GM18517 (cell line): ENCODE measurements at regions not wholly inside any gene's neighbourhood (a gene's known extent, or its start where the extent isn't known, plus 50 kb on each side); places are given as distances from the start of the nearest gene placed in this dataset.
A peak's percentile ranks its signal among the peaks of the same experiment; 100 is the strongest.
"Not testable (repeated sequence)": the region's sequence is repeated elsewhere in the genome, so short reads cannot be mapped to it uniquely, and the experiment has no call there.

Source experiments
- ATAC-seq: cut with Tn5 transposase; IDR thresholded peaks from one replicate; pipeline ENCODE4 v1.9.1; 2021; ENCODE audit warnings: mild to moderate bottlenecking, moderate library complexity; ENCODE audit not compliant: unreplicated experiment

DNA sequence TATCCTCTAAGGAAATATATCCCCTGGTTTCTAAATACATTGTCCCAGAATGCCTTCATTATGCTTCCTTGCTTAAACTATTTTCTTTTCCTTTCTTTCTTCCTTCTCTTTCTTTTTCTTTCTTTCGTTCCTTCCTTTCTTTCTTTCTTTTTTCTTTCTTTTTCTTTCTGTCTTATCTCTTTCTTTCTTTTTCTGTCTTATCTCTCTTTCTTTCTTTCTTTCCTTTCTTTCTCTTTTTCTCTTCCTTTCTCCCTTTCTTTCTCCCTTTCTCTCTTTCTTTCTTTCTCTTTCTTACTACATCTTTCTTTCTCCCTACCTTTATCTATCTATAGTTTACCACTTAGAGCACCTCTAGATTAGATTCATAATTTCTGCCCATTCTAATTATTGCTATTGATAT is 552.1 kb downstream of the PYDC2 start:
- no peak for ATAC-seq

DNA sequence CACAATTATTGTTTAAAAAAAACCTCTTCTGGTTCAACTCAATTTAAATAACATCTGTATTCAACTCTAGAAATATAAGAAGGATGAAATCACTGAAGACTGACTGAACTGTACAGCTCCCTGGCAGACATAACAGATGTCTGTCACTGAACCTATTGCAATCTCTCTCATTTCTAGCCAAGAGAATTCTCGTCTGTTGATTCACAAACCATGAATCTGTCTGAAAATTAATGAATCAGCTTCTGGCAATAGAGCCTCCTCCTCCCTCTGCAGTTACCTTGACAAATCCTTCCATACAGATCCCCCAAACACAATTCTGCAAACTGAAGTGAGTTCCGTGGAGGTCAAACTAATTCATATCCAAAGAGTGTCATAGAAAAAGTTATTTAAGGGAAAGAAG is 561.4 kb downstream of the PYDC2 start:
- no peak for ATAC-seq

DNA sequence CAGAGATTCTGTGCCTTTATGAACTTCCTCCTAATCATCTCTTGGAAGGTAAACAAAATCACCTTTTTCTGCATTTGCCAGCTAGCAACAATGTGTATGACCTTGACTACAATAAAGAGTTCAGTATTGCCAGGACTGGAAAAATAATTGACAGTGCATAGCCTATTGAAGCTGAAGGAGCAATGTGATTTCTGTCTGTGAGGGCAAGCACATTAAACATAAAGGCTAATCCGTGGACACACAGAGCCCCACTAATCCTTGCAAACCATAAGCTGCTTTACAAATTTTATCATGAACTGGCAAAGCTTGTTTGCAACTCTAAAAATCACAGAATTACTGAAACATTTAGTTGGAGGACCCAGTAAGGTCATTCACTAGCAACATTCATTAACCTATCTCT is 563.8 kb downstream of the PYDC2 start:
- no peak for ATAC-seq

DNA sequence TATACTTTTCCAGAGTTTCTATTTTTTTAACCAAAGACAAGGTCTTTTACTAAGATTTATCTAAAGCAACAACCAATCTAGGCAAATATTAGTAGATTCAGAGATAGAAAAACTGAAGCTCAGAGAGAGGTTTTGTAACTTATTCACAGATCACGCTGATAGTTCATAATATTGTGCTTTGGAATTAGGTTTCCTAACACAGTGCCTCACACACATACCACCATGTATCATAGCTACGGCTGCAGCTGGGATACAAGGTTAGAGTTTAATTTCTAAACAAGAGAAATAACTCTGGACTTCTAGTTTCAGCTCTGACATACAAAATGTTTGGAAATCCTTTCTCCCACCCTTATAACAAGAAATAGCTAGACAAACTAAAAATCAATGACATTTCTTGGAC is 565.7 kb downstream of the PYDC2 start:
- ATAC-seq, result no peak

DNA sequence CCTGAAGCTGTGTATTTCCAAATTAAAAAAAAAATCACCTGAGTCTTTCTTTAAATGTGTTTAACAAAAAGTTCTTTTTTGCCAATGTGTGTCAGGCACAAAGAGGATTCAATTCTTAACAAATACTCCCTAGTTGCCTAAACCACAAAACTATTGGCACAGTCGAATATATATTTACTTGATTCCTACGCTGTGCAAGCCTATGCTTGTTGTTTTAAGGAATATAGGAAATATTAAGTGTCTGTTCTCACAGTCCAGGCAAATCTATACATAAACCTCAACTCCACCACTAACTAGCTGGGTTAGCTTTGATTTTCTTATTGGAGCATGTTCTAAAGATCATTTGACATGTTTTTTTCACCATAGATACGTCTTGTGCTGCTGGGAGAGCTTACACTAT is 571.0 kb downstream of the PYDC2 start:
- ATAC-seq, result no peak

DNA sequence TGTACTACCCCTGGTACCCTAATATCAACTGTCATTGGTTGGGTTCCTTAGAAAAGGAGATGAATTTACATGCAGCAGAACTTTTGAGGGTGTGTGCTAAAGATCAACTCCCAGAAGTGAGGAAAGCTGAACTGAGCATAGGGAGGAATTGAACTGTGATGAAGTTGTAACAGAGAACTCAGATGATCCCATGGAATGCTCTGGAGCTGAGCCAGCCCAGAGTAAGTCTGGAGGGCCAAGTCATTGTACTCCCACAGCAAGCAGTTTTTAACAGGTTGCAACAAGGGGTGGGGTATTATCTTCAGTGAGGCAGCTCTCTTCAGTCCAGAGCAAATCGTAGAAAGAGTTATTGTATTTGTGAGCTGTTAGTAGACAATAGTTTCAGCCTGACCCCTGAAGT is 572.3 kb downstream of the PYDC2 start:
- ATAC-seq, result no peak

DNA sequence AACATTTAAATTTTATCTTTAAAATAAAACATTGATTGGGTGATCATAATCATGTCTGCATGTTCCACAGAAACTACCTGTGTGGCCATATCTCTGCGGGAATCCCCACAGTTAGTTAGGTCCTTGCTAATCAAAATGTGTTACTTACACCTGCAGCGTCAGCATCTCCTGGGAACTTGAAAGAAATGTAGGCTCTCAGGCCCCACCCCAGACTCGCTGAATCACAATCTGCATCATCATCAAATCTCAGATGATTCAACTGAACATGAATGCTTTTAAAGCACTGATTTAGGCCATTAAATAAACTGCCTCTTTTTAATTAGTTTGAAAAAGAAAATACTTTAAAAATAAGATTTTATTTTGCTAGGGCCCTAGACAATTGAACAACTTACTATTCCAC is 577.8 kb downstream of the PYDC2 start:
- ATAC-seq, result no peak

DNA sequence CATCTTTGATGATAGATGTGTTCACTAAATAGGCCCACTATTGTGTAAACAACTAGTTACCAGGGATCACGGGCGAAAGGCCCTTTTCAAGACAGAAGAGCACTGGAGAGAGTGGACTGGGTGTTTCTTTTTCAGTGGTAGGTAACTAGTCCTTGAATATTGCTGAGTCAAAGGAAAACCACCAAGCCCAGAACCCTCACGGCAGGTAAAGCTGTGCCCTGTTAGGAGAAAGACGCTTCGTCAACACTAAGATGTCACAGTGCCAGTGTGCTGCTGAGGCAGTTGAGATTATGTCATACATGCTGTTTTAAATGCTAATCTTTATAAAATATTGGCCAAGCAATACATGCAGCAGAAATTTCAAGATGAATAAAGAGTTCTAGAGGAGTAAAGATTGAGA is 578.6 kb downstream of the PYDC2 start:
- ATAC-seq, result no peak

DNA sequence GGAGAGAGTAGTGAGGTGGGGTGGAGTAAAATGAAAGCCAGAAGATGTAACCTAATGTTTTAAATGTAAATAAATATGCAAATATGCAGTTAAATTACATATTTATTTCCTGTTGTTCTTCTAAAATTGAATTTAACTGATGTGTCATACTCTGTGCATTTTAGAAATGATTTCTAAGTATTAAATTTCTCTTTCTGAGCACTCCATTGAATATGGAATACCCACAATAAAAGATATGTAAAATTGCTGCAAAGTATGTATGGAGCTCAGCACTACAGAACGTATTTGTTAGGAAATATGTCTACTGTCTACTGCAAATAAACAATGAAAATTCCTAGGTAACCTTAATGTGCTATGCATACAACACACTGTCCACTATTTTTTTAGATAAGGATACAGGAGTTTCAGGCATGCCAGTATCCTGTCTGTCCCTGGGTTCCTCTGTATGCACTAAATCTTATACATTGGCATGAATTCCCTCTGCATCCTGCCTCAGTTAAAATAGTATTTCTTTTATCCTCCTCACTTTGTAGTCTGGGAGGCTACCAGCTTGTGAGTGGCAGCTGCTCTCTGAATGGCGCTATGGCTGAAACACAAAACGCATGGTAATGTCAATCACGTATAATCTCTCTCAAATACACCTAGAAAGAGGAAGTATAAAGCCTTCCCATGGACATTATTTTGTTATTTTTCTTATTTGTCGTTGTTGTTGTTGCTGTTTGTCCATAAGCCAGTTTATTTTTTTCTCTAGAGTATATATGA is 579.5 kb downstream of the PYDC2 start:
- ATAC-seq, result no peak

DNA sequence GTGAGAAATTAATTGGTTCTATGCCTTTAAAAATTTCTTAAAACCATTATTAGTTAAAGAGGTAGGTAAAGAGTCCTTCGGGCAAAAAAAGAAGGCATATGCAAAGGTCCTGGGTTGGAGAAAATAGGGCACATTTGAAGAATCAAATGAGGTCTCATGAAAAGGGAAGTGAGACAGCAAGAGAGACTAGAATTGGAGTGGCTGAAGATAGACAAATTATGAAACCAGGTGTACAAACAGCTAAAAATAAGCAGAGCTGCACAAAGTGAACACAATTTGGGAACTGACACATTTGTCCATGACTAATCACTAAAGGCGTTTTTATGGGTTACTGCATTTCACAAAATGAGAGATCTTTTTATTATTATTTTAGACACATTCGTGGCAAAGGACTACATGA is 581.2 kb downstream of the PYDC2 start:
- peak; percentile 100 for ATAC-seq

DNA sequence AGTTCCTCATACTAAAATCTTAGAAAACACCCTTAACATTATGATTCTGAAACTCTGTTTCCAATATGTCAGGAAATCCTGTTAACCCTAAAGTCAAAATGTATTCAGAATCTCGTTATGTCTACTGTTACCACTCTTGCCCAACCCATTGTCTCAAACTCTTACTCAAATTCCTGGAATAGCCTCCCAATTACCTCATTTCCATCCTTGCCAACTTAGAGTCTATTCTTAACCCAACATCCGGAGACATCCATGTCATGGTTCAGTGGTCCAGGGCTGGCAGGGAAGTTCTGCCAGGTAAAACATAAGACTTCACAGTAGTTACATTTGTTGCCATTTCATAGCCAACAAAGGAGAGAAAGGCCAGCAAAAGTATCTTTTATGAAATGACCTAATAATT is 593.9 kb downstream of the PYDC2 start:
- no peak for ATAC-seq

DNA sequence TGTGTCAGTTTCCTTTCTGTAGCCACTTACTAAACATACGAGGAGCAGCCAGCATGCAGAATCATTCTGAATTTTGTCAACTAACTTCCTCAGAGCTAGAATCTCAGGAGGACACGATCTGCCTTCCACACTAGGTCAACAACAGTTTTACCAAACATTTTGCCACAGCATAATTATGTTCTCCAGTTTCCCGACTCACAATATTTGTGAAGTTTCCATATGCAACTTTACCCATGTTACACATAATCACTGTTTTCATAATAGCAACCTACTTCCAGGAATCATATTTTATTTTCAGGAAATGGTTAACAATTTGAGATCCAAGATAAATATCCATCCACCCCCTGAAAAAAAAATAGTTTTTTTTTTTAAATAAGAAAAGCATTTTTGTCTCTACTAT is 595.0 kb downstream of the PYDC2 start:
- no peak for ATAC-seq

DNA sequence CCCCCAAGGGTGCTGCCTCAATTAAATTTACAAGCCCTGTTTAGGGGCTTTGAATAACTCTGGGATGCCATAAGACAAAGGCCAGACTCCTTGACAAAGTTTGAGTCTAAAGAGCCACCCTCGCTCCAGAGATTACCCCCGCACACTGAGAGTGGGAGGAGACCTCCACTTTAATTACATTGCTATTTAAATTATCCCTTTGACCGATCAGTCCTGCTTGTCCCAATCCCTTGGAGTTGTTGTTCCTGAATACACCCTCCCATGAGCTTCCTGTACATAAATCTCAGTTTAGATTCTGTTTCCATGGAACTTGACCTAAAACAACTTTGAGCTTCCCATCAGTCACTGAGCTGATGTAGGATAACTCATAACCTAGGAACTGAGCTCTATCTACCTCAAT is 596.3 kb downstream of the PYDC2 start:
- ATAC-seq, result no peak

DNA sequence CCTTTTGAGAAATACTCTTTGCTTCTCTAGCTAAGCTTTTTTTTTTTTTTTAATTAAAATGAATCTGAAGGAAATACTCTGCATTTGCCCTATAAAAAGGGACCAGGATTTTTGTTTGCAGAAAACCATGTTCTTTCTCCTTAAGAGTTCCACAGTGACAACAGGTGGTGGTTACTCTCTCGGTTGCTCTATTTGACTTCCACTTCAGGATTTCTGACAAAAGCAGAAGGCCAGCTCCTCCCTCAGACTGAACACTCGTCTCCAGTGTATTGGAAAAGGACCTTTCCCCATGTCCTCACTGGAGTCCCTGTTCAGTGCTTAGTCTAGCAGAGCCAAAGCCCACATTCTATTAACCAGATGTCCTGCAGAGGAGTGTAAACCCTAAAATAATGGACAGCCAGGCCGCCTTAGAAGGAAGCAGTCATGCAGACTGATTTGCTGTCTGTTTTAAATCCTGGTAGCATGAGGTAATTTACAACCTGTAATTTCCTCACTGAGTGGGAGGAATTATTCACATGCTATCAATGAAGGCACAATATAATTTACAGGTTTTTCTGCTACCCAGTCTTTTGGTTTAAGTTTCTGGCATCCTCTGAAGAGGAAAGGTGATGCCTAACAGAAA is 599.3 kb downstream of the PYDC2 start:
- ATAC-seq, result no peak

DNA sequence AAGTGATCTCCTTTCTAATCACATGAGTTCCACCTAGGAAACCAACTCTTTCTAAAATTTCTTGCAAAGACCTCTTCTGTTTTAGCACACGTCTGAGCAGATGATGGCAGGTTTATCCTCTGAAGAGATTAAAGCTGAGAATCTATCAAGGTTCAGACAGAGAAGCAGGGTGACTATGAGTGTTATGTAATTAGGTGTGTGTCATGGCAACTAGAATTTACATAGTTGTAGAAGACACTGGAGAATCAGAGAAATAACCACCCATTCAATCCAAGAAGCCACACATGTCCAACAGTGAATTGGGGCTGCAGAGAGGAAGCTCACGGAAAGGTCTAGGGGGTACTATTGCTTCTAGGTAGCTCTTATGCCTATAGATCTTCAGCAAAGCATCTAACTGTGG is 600.5 kb downstream of the PYDC2 start:
- ATAC-seq, result no peak

DNA sequence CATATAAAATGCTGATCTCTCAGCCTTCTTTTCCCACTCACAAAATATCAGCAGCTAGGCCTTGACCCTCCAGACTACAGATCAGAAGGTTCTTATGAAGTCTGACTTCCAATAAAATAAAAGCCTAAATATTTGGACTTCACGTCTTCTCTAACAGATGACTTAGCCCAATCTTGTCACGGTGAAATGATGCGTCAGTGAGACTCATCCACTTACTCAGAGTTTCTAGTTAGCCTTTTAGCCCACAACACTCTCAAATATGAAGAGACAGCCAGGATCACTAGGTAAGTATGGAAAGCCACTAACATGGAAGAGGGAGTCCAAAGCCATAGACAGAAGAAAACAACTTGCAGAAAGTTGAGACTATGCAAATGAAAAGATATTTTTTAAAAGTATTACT is 601.2 kb downstream of the PYDC2 start:
- no peak for ATAC-seq

DNA sequence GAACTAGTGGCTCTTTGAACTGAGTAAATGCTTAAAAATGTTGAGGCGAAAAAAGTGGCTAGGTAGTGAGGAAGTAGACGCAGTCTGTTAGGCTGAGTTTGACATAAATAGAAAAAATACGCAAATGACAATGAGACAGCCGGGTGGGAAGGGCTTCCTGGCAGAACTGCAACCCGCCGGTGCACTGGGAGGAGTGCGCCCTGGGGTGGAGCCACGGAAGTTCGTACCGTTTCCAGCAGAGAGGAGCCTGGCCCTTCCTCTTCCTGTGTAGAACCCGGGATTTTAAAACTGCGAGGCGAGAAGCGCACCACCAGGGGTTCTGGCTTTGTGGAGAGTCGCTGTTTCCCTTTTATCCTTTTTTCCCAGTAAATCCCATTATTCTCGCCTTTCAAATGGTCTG is 602.6 kb downstream of the PYDC2 start:
- peak; percentile 63 for ATAC-seq

DNA sequence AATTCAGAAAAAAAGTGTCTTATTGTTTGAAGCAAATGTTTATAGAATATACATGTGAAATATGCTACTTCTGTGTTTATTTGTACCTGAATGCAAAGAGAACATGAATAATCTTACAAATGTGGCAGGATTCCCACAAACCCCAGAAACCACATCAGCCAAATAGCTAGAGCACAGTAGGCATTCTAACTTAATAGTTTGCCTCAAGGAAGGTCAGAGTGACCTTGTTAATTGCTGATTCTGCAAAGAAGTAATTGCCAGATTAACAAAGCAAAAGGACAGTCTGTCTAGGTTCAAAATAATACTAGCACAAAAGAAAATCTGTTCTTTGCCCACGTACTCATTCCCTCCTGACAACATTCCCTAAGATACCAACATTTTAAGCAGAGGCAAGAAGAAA is 604.0 kb downstream of the PYDC2 start:
- ATAC-seq, result no peak

DNA sequence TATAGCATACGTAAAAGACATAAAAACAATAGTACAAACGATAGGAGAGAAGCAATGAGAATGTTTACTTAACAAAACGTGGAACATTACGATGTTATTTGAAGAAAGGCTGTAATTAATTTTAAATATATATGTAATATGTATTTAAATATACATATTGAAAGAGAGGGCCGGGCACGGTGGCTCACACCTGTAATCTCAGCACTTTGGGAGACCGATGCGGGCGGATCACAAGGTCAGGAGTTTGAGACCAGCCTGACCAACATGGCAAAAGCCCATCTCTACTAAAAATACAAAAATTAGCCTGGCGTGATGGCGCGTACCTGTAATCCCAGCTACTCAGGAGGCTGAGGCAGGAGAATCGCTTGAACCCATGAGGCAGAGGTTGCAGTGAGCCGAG is 605.3 kb downstream of the PYDC2 start:
- not testable (repeated sequence) for ATAC-seq

DNA sequence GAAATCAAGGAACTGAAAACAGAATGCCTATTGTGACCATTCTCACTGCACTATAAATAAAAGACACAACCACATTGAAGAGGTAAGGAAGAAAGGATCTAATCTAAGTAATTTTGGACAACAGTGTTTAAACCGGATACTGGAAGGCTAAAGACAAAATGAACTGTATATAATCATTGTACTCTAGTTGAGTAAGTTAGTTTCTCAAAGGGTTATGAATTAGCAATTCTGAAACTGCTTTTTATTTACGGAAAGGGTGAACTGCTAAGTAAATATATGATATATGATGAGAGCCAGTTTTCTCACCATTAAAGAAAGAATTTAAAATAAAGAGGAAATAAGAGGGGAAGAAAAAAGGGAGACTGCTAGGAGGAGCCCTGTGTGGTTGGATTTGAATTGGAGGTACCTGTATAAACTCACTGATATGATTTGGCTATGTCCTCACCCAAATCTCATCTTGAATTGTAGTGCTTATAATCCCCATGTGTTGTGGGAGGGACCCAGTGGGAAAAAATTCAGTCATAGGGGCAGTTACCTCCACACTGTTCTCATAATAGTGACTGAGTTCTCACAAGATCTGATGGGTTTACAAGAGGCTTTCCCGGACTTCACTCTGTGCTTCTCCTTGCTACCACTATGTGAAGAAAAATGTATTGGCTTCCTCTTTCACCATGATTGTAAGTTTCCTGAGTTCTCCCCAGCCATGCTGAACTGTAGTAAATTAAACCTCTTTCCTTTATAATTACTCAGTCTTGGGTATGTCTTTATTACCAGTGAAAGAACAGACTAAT is 607.7 kb downstream of the PYDC2 start:
- ATAC-seq, result peak; percentile 77

DNA sequence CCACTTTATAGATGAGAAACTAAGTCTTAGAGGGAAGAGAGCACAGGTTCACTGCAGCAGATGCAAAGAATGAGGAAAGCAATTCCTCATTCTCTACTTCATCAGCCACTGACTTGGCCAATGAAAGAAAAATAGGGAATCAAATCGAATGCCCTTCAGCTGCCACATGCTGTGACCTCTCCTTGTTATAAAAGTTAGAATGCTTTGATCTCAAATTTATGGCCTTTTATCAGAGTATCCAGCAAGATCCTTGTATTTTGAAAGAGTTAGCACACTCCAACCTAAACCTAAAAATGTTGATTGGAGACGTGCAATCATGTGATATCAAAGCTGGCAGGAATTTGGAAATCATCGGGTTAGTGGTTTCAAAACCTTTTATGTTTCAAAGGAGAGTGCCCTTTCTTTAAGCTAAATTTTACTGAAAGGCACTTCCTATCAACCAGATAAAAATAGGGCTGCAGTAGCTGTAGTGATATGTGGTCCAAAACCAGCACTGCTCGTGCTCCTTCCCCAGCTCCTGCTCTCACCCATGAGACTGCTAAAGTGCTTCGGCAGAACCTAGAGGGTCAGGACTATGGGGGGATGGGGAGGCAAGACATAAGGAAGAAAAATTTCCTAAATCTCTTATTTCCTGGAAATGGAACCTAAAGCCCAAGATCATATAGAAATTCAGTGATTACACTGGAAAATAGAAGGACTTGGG is 617.0 kb downstream of the PYDC2 start:
- ATAC-seq, result no peak
